ENCODE measurements at regions not wholly inside any gene's neighbourhood (a gene's known extent, or its start where the extent isn't known, plus 50 kb on each side); places are given as distances from the start of the nearest gene placed in this dataset.

DNA sequence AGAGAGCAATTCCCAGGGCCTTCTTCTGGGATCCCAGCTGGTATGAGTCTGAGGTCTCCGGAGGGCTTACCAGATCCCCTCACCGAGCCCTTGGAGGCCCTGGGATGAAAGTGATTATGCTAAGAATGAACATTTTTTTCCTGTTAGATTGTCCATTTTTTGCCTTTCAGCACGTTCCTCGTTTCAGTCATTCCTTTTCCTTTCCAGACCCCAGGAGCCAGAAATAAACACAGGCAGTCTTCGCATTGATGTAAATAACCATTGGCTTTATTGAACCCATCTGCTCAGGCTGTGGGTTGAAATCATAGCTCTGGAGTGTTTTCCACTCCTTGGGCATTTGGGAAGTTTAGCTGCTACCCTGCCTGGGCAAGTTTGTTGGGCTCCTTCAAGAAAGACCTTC is 320.9 kb upstream of the AUTS2 start:
- no peak for TF ChIP-seq CTCF (IDR thresholded peaks at IDR 0.05)
- no peak for TF ChIP-seq POLR2A (IDR thresholded peaks at IDR 0.05)
